ENCODE measurements at regions not wholly inside any gene's neighbourhood (a gene's known extent, or its start where the extent isn't known, plus 50 kb on each side); places are given as distances from the start of the nearest gene placed in this dataset.

GRCh38 chr7:123289200-123289599 is 89.4 kb upstream of the SLC13A1 start:
- TF ChIP-seq, protein P1, sequence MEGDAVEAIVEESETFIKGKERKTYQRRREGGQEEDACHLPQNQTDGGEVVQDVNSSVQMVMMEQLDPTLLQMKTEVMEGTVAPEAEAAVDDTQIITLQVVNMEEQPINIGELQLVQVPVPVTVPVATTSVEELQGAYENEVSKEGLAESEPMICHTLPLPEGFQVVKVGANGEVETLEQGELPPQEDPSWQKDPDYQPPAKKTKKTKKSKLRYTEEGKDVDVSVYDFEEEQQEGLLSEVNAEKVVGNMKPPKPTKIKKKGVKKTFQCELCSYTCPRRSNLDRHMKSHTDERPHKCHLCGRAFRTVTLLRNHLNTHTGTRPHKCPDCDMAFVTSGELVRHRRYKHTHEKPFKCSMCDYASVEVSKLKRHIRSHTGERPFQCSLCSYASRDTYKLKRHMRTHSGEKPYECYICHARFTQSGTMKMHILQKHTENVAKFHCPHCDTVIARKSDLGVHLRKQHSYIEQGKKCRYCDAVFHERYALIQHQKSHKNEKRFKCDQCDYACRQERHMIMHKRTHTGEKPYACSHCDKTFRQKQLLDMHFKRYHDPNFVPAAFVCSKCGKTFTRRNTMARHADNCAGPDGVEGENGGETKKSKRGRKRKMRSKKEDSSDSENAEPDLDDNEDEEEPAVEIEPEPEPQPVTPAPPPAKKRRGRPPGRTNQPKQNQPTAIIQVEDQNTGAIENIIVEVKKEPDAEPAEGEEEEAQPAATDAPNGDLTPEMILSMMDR (IDR thresholded peaks at IDR 0.05; ENCODE audit: low read length) = no peak
- no peak for TF ChIP-seq EZH2 (IDR thresholded peaks at IDR 0.05; ENCODE audit: borderline replicate concordance, low read length)

Data from OCI-LY1 (cell line).